ENCODE measurements at regions not wholly inside any gene's neighbourhood (a gene's known extent, or its start where the extent isn't known, plus 50 kb on each side); places are given as distances from the start of the nearest gene placed in this dataset.
"Not testable (repeated sequence)": the region's sequence is repeated elsewhere in the genome, so short reads cannot be mapped to it uniquely, and the experiment has no call there.

DNA sequence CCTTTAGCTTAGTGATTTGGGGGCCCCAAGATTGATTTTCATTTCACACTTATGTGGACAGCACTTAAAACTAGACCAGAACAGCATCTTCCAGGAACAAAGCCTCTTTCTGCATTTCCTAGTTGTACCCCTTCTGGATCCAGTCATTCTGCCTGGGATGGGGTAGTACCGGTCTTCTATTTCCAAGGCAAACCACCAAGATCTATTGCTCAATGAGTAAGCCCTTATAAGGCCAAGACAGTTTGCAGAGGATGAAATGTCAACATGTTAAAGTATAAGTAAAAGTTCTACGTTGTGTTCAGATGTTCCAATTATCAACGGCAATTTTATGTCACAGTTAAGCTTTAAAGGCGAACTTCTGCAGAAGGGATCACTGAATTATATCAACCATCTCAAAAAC lies 106.9 kb upstream of the ZNF746 start:
- DNase-seq (ENCODE audit: low spot score): peak; percentile 32
- H3K36me3 ChIP-seq: no peaks in the 10 kb centered on the region

DNA sequence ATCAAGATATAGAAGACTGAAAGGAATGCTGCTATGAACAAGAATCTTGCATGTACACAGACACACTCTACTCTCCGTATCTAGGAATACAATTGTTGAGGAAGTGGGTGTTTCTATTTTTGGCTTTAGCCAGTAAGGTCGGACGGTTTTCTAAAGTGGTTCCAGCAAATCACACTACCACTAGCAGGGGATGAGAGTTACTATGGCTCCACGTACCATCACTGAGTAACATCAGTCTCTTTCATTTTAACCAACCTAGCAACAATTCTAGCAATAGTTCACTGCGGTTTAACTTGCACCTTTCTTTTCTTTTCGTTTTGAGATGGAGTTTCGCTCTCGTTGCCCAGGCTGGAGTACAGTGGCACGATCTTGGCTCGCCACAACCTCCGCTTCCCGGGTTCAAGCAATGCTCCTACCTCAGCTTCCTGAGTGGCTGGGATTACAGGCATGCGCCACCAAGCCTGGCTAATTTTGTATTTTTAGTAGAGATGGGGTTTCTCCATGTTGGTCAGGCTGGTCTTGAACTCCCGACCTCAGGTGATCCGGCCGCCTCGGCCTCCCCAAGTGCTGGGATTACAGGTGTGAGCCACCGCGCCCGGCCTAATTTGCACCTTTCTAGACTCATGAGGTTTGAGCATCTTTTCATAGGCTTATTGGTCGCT lies 103.2 kb upstream of the ZNF746 start:
- H3K4me1 ChIP-seq (replicated peaks); H3K9me3 ChIP-seq; DNase-seq (ENCODE audit: low spot score); H3K27me3 ChIP-seq (replicated peaks; ENCODE audit: insufficient read depth); H3K36me3 ChIP-seq; H3K27ac ChIP-seq; H3K4me3 ChIP-seq; intact Hi-C loops (cut with DNase I): not testable (repeated sequence)
- 89% methylated on average over 21 of the region's 21 CpGs for WGBS

More for the DNA sequence above, 106.9 kb upstream of the ZNF746 start:
- Histone ChIP-seq H3K4me3 (no peak overlapping the region), H3K27me3 (replicated peaks; ENCODE audit: insufficient read depth) (no peaks in the 10 kb centered on the region), H3K9me3 (no peaks in the 10 kb centered on the region), H3K27ac (peak overlapping the region in 1 of 2 donors; percentile 50), H3K4me1 (replicated peaks) (no peaks in the 10 kb centered on the region)
- 69% methylated on average over 4 of the region's 4 CpGs for WGBS
- peak; percentile 56 for TF ChIP-seq POLR2AphosphoS5 (IDR thresholded peaks at IDR 0.05)
- TF ChIP-seq, protein P1, sequence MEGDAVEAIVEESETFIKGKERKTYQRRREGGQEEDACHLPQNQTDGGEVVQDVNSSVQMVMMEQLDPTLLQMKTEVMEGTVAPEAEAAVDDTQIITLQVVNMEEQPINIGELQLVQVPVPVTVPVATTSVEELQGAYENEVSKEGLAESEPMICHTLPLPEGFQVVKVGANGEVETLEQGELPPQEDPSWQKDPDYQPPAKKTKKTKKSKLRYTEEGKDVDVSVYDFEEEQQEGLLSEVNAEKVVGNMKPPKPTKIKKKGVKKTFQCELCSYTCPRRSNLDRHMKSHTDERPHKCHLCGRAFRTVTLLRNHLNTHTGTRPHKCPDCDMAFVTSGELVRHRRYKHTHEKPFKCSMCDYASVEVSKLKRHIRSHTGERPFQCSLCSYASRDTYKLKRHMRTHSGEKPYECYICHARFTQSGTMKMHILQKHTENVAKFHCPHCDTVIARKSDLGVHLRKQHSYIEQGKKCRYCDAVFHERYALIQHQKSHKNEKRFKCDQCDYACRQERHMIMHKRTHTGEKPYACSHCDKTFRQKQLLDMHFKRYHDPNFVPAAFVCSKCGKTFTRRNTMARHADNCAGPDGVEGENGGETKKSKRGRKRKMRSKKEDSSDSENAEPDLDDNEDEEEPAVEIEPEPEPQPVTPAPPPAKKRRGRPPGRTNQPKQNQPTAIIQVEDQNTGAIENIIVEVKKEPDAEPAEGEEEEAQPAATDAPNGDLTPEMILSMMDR (IDR thresholded peaks at IDR 0.05): no peak
- intact Hi-C loops (cut with DNase I): no loop called here

DNA sequence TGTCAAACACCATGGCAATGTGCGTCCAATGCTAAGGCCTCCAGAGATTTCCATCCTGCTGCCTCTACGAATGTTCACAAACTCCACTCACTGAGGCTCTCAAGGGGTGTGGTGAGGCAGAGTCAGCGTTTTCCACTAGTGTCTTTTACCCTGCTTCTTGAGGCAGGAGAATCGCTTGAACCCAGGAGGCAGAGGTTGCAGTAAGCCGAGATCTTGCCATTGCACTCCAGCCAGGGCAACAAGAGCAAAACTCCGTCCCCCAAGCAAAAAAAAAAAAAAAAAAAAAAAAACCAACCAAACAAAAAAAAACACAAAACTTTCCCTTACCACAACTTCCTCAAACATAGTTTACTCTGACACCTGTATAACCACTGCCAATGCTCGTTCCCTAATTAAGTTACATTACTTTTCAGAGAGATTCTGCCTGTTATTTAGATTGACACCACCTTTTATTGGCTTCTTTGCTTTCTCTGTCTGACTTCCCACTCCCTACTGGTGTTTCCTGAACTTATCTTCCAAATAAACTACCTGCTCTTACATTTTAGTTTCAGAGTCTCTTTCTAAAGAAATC lies 102.1 kb upstream of the ZNF746 start:
- Histone ChIP-seq H3K9me3 (no peaks in the 10 kb centered on the region), H3K36me3 (no peaks in the 10 kb centered on the region), H3K4me1 (replicated peaks) (no peaks in the 10 kb centered on the region), H3K27me3 (replicated peaks; ENCODE audit: insufficient read depth) (no peaks in the 10 kb centered on the region), H3K27ac (peak overlapping the region; percentile 17 to 48), H3K4me3 (no peak overlapping the region)
- intact Hi-C loops (cut with DNase I): no loop called here
- no peak for DNase-seq (ENCODE audit: low spot score)
- 83% methylated on average over 7 of the region's 7 CpGs for WGBS
- TF ChIP-seq POLR2A (IDR thresholded peaks at IDR 0.05): no peak
- TF ChIP-seq, protein P1 (IDR thresholded peaks at IDR 0.05): no peak
- TF ChIP-seq POLR2AphosphoS5 (IDR thresholded peaks at IDR 0.05): no peak

DNA sequence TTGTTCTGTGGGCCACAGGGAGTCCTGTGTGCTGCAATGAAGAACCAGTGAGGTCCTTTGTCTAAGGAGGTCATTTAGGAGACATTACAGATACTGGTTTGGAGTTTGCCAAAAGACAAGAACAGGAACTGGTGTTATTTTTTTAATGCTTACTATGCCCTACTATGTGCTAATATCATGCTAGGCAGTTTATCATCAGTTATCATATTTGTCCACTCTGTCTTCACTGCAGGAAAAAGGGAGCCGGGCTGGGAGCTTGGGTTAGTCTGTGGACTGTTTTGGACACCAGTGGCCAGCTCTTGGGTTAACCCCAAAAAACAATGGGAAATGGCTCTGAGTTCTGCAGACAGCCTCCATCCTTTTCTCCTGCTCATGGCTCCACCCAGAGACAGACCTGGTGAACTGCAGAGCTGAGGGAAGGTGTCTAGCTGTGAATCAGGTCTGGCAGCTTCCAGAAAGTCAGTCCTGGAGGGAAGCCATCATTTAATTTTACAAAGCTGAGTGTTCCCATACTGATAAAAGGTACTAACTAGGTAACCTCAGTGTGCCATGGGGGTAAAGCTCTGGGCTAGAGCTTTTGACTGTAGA lies 101.2 kb upstream of the ZNF746 start:
- Histone ChIP-seq H3K27ac (peak overlapping the region; percentile 17 to 48), H3K4me3 (no peak overlapping the region), H3K36me3 (no peaks in the 10 kb centered on the region), H3K9me3 (no peaks in the 10 kb centered on the region), H3K4me1 (replicated peaks) (no peaks in the 10 kb centered on the region), H3K27me3 (replicated peaks; ENCODE audit: insufficient read depth) (no peaks in the 10 kb centered on the region)
- 88% methylated on average over 1 of the region's 1 CpG for WGBS
- intact Hi-C loops (cut with DNase I): no loop called here
- peak; percentile 55 for DNase-seq (ENCODE audit: low spot score)
- TF ChIP-seq, protein P1 (IDR thresholded peaks at IDR 0.05): peak in 3 of 4 experiments; percentile 46 to 68 (median 48)
- TF ChIP-seq POLR2AphosphoS5 (IDR thresholded peaks at IDR 0.05) (peak; percentile 66), POLR2A (IDR thresholded peaks at IDR 0.05) (no peak)

DNA sequence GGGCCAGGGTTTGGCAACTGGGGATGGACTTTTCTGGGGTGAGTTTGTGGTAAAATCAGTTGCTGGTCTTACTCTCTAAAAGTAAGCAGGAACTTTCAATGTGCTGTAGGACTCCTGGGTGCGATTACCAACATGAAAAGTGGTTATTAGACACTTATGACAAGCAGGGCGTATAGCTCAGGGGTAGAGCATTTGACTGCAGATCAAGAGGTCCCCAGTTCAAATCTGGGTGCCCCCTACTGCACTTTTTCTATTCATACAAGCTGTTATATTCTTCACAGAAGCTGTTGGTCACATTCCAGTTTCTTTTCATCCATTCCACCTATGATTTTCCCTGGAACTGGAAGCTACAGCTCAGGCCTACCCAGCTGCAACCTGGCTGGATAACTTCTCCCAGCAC lies 100.2 kb upstream of the ZNF746 start:
- WGBS: 98% methylated on average over 2 of the region's 2 CpGs
- H3K4me1 ChIP-seq (replicated peaks); DNase-seq (ENCODE audit: low spot score): not testable (repeated sequence)

DNA sequence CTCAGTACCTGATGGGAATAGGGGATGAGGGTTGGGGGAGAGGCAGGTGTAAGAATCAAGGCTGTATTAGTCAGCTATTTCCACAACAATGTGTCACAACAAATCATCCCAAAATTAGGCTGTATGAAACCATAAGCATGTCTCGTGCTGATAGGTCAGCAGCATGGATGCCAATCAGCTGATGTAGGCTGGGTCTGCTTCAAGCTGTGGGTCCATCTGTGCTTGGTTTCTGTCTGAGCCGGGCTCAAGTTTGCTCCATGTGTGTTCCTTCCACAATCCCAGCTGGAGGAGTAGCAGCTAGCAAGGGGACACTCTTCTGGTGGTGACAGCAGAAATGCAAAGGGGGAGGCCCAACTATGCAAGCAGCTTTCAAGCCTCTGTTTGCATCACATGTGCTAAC lies 97.9 kb upstream of the ZNF746 start:
- 96% methylated on average over 2 of the region's 2 CpGs for WGBS
- intact Hi-C loops (cut with DNase I): no loop called here
- no peaks in the 10 kb centered on the region for H3K9me3 ChIP-seq
- H3K4me1 ChIP-seq (replicated peaks): no peaks in the 10 kb centered on the region
- no peak overlapping the region for H3K4me3 ChIP-seq
- no peaks in the 10 kb centered on the region for H3K27me3 ChIP-seq (replicated peaks; ENCODE audit: insufficient read depth)
- no peak overlapping the region for H3K27ac ChIP-seq
- TF ChIP-seq POLR2AphosphoS5 (IDR thresholded peaks at IDR 0.05) (no peak), POLR2A (IDR thresholded peaks at IDR 0.05) (no peak)
- TF ChIP-seq, protein P1 (IDR thresholded peaks at IDR 0.05): no peak
- no peaks in the 10 kb centered on the region for H3K36me3 ChIP-seq
- no peak for DNase-seq (ENCODE audit: low spot score)

More for the DNA sequence above, 100.2 kb upstream of the ZNF746 start:
- H3K27me3 ChIP-seq (replicated peaks; ENCODE audit: insufficient read depth); intact Hi-C loops (cut with DNase I); H3K27ac ChIP-seq; H3K9me3 ChIP-seq; H3K36me3 ChIP-seq; H3K4me3 ChIP-seq: not testable (repeated sequence)

Measured in prostate gland (tissue), 2 donors.